IPS-18a (cell line): ENCODE measurements at regions not wholly inside any gene's neighbourhood (a gene's known extent, or its start where the extent isn't known, plus 50 kb on each side); places are given as distances from the start of the nearest gene placed in this dataset.

Experiments used
- H3K27ac ChIP-seq: one replicate; pipeline ENCODE4 v1.5.1; 2013; ENCODE audit warnings: low read length
- H3K27me3 ChIP-seq: one replicate; pipeline ENCODE4 v1.6.1; 2013; ENCODE audit warnings: mild to moderate bottlenecking, low read length; ENCODE audit not compliant: control insufficient read depth, insufficient read depth
- H3K36me3 ChIP-seq: one replicate; pipeline ENCODE4 v1.6.1; 2013; ENCODE audit warnings: low read depth, low read length; ENCODE audit not compliant: control insufficient read depth
- H3K4me1 ChIP-seq: one replicate; pipeline ENCODE4 v1.6.1; 2013; ENCODE audit warnings: low read depth, low read length; ENCODE audit not compliant: control insufficient read depth
- H3K4me3 ChIP-seq: one replicate; pipeline ENCODE4 v1.5.1; 2013; ENCODE audit warnings: low read length
- H3K9ac ChIP-seq: one replicate; pipeline ENCODE4 v1.6.1; 2013; ENCODE audit warnings: mild to moderate bottlenecking, low read length, moderate library complexity
- H3K9me3 ChIP-seq: one replicate; pipeline ENCODE4 v1.6.1; 2013; ENCODE audit warnings: low read depth, low read length; ENCODE audit not compliant: control insufficient read depth

- H3K27me3 ChIP-seq, result no peaks in the 10 kb centered on the region
- H3K27ac ChIP-seq, result no peak overlapping the region
- H3K4me3 ChIP-seq, result no peak overlapping the region
- no peak overlapping the region for H3K9ac ChIP-seq
- H3K9me3 ChIP-seq, result no peaks in the 10 kb centered on the region
- no peaks in the 10 kb centered on the region for H3K36me3 ChIP-seq
- no peaks in the 10 kb centered on the region for H3K4me1 ChIP-seq
These were observed 148.1 kb downstream of the SLC4A3 start for GRCh38 chr2:219775506-219775905.

GRCh38 chr2:219777388-219777787 lies 150.0 kb downstream of the SLC4A3 start:
- Histone ChIP-seq H3K4me3 (no peak overlapping the region), H3K36me3 (no peaks in the 10 kb centered on the region), H3K4me1 (no peaks in the 10 kb centered on the region), H3K27ac (no peak overlapping the region), H3K9ac (no peak overlapping the region), H3K27me3 (no peaks in the 10 kb centered on the region), H3K9me3 (no peaks in the 10 kb centered on the region)

GRCh38 chr2:219778189-219778588 lies 150.8 kb downstream of the SLC4A3 start:
- no peaks in the 10 kb centered on the region for H3K9me3 ChIP-seq
- no peak overlapping the region for H3K9ac ChIP-seq
- no peak overlapping the region for H3K4me3 ChIP-seq
- H3K4me1 ChIP-seq, result no peaks in the 10 kb centered on the region
- H3K27ac ChIP-seq, result no peak overlapping the region
- H3K27me3 ChIP-seq, result no peaks in the 10 kb centered on the region
- H3K36me3 ChIP-seq, result no peaks in the 10 kb centered on the region

GRCh38 chr2:219782737-219783348 lies 155.4 kb downstream of the SLC4A3 start:
- no peaks in the 10 kb centered on the region for H3K36me3 ChIP-seq
- no peak overlapping the region for H3K4me3 ChIP-seq
- no peaks in the 10 kb centered on the region for H3K9me3 ChIP-seq
- H3K4me1 ChIP-seq, result no peaks in the 10 kb centered on the region
- no peak overlapping the region for H3K9ac ChIP-seq
- H3K27ac ChIP-seq, result no peak overlapping the region
- H3K27me3 ChIP-seq, result no peaks in the 10 kb centered on the region

GRCh38 chr2:219783359-219783975 lies 156.0 kb downstream of the SLC4A3 start:
- Histone ChIP-seq H3K4me3 (no peak overlapping the region), H3K4me1 (no peaks in the 10 kb centered on the region), H3K9ac (no peak overlapping the region)

GRCh38 chr2:219784178-219784577 lies 156.7 kb downstream of the SLC4A3 start:
- Histone ChIP-seq H3K27me3 (no peaks in the 10 kb centered on the region), H3K9me3 (no peaks in the 10 kb centered on the region), H3K27ac (no peak overlapping the region), H3K9ac (no peak overlapping the region), H3K4me3 (no peak overlapping the region), H3K36me3 (no peaks in the 10 kb centered on the region), H3K4me1 (no peaks in the 10 kb centered on the region)

More at GRCh38 chr2:219783359-219783975, 156.0 kb downstream of the SLC4A3 start:
- Histone ChIP-seq H3K27me3 (no peaks in the 10 kb centered on the region), H3K9me3 (no peaks in the 10 kb centered on the region), H3K27ac (no peak overlapping the region), H3K36me3 (no peaks in the 10 kb centered on the region)

- Histone ChIP-seq H3K4me1 (no peaks in the 10 kb centered on the region), H3K9me3 (no peaks in the 10 kb centered on the region), H3K36me3 (no peaks in the 10 kb centered on the region), H3K27me3 (no peaks in the 10 kb centered on the region), H3K9ac (no peak overlapping the region), H3K4me3 (no peak overlapping the region), H3K27ac (no peak overlapping the region)
These were observed 162.0 kb downstream of the SLC4A3 start for GRCh38 chr2:219789476-219789875.

GRCh38 chr2:219792446-219792845 lies 165.0 kb downstream of the SLC4A3 start:
- Histone ChIP-seq H3K36me3 (no peaks in the 10 kb centered on the region), H3K4me3 (no peak overlapping the region), H3K4me1 (no peaks in the 10 kb centered on the region), H3K9me3 (no peaks in the 10 kb centered on the region), H3K27ac (no peak overlapping the region), H3K27me3 (no peaks in the 10 kb centered on the region), H3K9ac (no peak overlapping the region)

- Histone ChIP-seq H3K36me3 (no peaks in the 10 kb centered on the region), H3K9ac (no peak overlapping the region), H3K27me3 (no peaks in the 10 kb centered on the region), H3K4me1 (no peaks in the 10 kb centered on the region), H3K27ac (no peak overlapping the region), H3K9me3 (no peaks in the 10 kb centered on the region), H3K4me3 (no peak overlapping the region)
These were observed 171.0 kb downstream of the SLC4A3 start for GRCh38 chr2:219798430-219798829.

GRCh38 chr2:219803294-219803693 lies 175.9 kb downstream of the SLC4A3 start:
- H3K9ac ChIP-seq, result no peak overlapping the region
- no peaks in the 10 kb centered on the region for H3K27me3 ChIP-seq
- H3K4me1 ChIP-seq, result no peaks in the 10 kb centered on the region
- no peak overlapping the region for H3K4me3 ChIP-seq
- H3K9me3 ChIP-seq, result no peaks in the 10 kb centered on the region
- H3K36me3 ChIP-seq, result no peaks in the 10 kb centered on the region
- no peak overlapping the region for H3K27ac ChIP-seq

GRCh38 chr2:219810895-219811294 lies 183.5 kb downstream of the SLC4A3 start:
- no peak overlapping the region for H3K9ac ChIP-seq
- no peaks in the 10 kb centered on the region for H3K36me3 ChIP-seq
- H3K4me1 ChIP-seq, result no peaks in the 10 kb centered on the region
- H3K4me3 ChIP-seq, result no peak overlapping the region
- H3K27ac ChIP-seq, result no peak overlapping the region
- no peaks in the 10 kb centered on the region for H3K27me3 ChIP-seq
- no peaks in the 10 kb centered on the region for H3K9me3 ChIP-seq

- no peak overlapping the region for H3K27ac ChIP-seq
- H3K36me3 ChIP-seq, result no peaks in the 10 kb centered on the region
- H3K9me3 ChIP-seq, result no peaks in the 10 kb centered on the region
- H3K4me3 ChIP-seq, result no peak overlapping the region
- H3K4me1 ChIP-seq, result no peaks in the 10 kb centered on the region
- H3K9ac ChIP-seq, result no peak overlapping the region
- H3K27me3 ChIP-seq, result no peaks in the 10 kb centered on the region
These were observed 185.2 kb downstream of the SLC4A3 start for GRCh38 chr2:219812672-219813071.
